GM21825 (cell line): ENCODE measurements at regions not wholly inside any gene's neighbourhood (a gene's known extent, or its start where the extent isn't known, plus 50 kb on each side); places are given as distances from the start of the nearest gene placed in this dataset.

Experiments used
- ATAC-seq: cut with Tn5 transposase; IDR thresholded peaks from one replicate; pipeline ENCODE4 v1.9.1; 2021; ENCODE audit warnings: mild to moderate bottlenecking, moderate library complexity; ENCODE audit not compliant: unreplicated experiment

- ATAC-seq: no peak
These were observed 337.8 kb upstream of the CBLB start for GRCh38 chr3:106206613-106207012.

GRCh38 chr3:106208251-106208650 lies 339.4 kb upstream of the CBLB start:
- no peak for ATAC-seq

- ATAC-seq: no peak
These were observed 340.2 kb upstream of the CBLB start for GRCh38 chr3:106208967-106209366.

- ATAC-seq: no peak
These were observed 340.7 kb upstream of the CBLB start for GRCh38 chr3:106209482-106209881.

- no peak for ATAC-seq
These were observed 342.1 kb upstream of the CBLB start for GRCh38 chr3:106210923-106211322.

- ATAC-seq: no peak
These were observed 343.9 kb upstream of the CBLB start for GRCh38 chr3:106212665-106213222.

GRCh38 chr3:106213954-106214353 lies 345.1 kb upstream of the CBLB start:
- ATAC-seq: no peak

- no peak for ATAC-seq
These were observed 345.8 kb upstream of the CBLB start for GRCh38 chr3:106214641-106215040.

GRCh38 chr3:106215047-106215446 lies 346.2 kb upstream of the CBLB start:
- no peak for ATAC-seq

- no peak for ATAC-seq
These were observed 348.9 kb upstream of the CBLB start for GRCh38 chr3:106217745-106218144.

GRCh38 chr3:106227068-106227467 lies 358.3 kb upstream of the CBLB start:
- ATAC-seq: no peak

- no peak for ATAC-seq
These were observed 359.5 kb upstream of the CBLB start for GRCh38 chr3:106228271-106228670.

GRCh38 chr3:106229495-106230278 lies 360.9 kb upstream of the CBLB start:
- no peak for ATAC-seq

GRCh38 chr3:106231086-106231485 lies 362.3 kb upstream of the CBLB start:
- ATAC-seq: no peak

- no peak for ATAC-seq
These were observed 364.1 kb upstream of the CBLB start for GRCh38 chr3:106232956-106233355.

- no peak for ATAC-seq
These were observed 370.4 kb upstream of the CBLB start for GRCh38 chr3:106239195-106239697.

GRCh38 chr3:106241593-106241992 lies 372.8 kb upstream of the CBLB start:
- ATAC-seq: no peak

- ATAC-seq: peak; percentile 58
These were observed 374.0 kb upstream of the CBLB start for GRCh38 chr3:106242781-106243180.

- no peak for ATAC-seq
These were observed 376.6 kb upstream of the CBLB start for GRCh38 chr3:106245400-106245799.

- ATAC-seq: no peak
These were observed 379.3 kb upstream of the CBLB start for GRCh38 chr3:106247902-106248684.

- ATAC-seq: no peak
These were observed 380.3 kb upstream of the CBLB start for GRCh38 chr3:106249159-106249558.

- ATAC-seq: no peak
These were observed 381.2 kb upstream of the CBLB start for GRCh38 chr3:106249981-106250380.
